Breast epithelium (tissue), 3 donors: ENCODE measurements at regions not wholly inside any gene's neighbourhood (a gene's known extent, or its start where the extent isn't known, plus 50 kb on each side); places are given as distances from the start of the nearest gene placed in this dataset.

ENCODE experiments used
- POLR2A ChIP-seq: fragments of 450-650 bp; IDR thresholded peaks from one replicate; pipeline ENCODE4 v1.6.1; 2016; ENCODE audit warnings: antibody characterized with exemption, mild to moderate bottlenecking, moderate library complexity
- TF ChIP-seq, protein P1 (sequence below), 3 donors: fragments of 450-650 bp; IDR thresholded peaks; one replicate each; pipeline ENCODE4 v1.5.1; 2016 to 2017; ENCODE audit warnings: antibody characterized with exemption in 3 of 3, mild to moderate bottlenecking in 3 of 3, moderate library complexity in 3 of 3

DNA sequence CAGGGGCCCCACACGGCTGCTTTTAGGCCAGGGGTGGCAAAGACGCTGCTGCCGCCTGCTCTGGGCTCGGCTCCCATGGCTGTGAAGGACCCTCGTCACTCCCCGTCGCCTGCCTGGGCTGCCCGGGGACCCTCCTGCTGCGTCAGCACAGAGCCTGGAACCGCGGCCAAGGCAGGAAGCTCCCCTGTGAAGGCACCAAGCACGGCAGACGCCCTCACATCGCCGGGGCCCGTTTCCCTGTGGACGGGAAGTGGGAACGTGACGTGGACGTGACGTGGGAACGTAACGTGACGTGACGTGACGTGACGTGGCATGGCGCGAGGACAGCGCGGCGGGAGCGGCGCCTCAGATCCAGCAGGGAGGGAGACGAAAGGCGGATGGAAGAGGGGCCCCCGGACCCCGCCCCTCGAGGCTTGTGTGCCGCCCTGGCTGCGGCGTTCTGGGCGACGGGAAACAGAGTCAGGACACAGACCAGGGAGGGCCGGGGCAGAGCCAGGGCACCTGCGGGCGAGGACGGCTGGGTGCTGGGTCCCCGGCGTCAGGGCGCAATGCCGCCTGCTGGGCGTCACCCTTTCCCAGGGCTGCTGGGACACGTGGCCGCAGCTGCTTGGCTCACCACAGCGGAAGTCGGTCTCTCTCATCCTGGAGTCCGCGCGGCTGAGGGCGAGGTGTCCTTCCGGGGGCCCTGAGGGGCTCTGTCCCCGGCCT, 53.1 kb downstream of the MRPL36 start:
- TF ChIP-seq, protein P1, sequence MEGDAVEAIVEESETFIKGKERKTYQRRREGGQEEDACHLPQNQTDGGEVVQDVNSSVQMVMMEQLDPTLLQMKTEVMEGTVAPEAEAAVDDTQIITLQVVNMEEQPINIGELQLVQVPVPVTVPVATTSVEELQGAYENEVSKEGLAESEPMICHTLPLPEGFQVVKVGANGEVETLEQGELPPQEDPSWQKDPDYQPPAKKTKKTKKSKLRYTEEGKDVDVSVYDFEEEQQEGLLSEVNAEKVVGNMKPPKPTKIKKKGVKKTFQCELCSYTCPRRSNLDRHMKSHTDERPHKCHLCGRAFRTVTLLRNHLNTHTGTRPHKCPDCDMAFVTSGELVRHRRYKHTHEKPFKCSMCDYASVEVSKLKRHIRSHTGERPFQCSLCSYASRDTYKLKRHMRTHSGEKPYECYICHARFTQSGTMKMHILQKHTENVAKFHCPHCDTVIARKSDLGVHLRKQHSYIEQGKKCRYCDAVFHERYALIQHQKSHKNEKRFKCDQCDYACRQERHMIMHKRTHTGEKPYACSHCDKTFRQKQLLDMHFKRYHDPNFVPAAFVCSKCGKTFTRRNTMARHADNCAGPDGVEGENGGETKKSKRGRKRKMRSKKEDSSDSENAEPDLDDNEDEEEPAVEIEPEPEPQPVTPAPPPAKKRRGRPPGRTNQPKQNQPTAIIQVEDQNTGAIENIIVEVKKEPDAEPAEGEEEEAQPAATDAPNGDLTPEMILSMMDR (IDR thresholded peaks at IDR 0.05) = no peak
- TF ChIP-seq POLR2A = no peak
